WTC11 (cell line): ENCODE measurements at regions not wholly inside any gene's neighbourhood (a gene's known extent, or its start where the extent isn't known, plus 50 kb on each side); places are given as distances from the start of the nearest gene placed in this dataset.

ENCODE experiments used
- ATAC-seq: fragments of 200-7000 bp; cut with Tn5 transposase; 2 replicates; pipeline ENCODE4 v1.10.0; 2021; ENCODE audit warnings: mild to moderate bottlenecking, moderate library complexity
- CTCF ChIA-PET: fragments of 300-600 bp; sonication (Branson Sonifier 250); formaldehyde crosslinking; loops from one replicate; lab custom pipeline; 2021; ENCODE audit warnings: antibody characterized with exemption; lab: Charles Lee
- POLR2A ChIA-PET: fragments of 350-600 bp; sonication (Branson Sonifier 250); formaldehyde crosslinking; loops from one replicate; lab custom pipeline; 2021; ENCODE audit warnings: antibody characterized with exemption; lab: Charles Lee
- DNase-seq: peaks from one replicate; pipeline ENCODE4 v3.0.0; 2021; ENCODE audit warnings: low spot score
- H3K27ac Mint-ChIP-seq: 2 replicates; pipeline ENCODE4 v1.8.0; 2021; ENCODE audit warnings: mixed read lengths
- H3K27me3 Mint-ChIP-seq: 2 replicates; pipeline ENCODE4 v1.8.0; 2021; ENCODE audit warnings: low read depth, mild to moderate bottlenecking, moderate library complexity, mixed read lengths
- H3K36me3 Mint-ChIP-seq: 2 replicates; pipeline ENCODE4 v1.8.0; 2021; ENCODE audit warnings: mixed read lengths
- H3K4me1 Mint-ChIP-seq: 2 replicates; pipeline ENCODE4 v1.8.0; 2022; ENCODE audit warnings: mixed read lengths
- H3K4me3 Mint-ChIP-seq: 2 replicates; pipeline ENCODE4 v1.8.0; 2021; ENCODE audit warnings: mild to moderate bottlenecking, moderate library complexity, mixed read lengths
- H3K9me3 Mint-ChIP-seq: 2 replicates; pipeline ENCODE4 v1.8.0; 2021; ENCODE audit warnings: mixed read lengths
- AFF4 ChIP-seq: sonication (generic); formaldehyde crosslinking; IDR thresholded peaks from 2 replicates; pipeline ENCODE4 v1.8.1; 2023; ENCODE audit warnings: mild to moderate bottlenecking, missing genetic modification reagents, borderline replicate concordance
- E2F4 ChIP-seq: sonication (generic); formaldehyde crosslinking; IDR thresholded peaks from 2 replicates; pipeline ENCODE4 v1.8.1; 2022; ENCODE audit warnings: low read depth, mild to moderate bottlenecking, moderate library complexity, missing genetic modification reagents, borderline replicate concordance
- HMGA2 ChIP-seq: fragments of 250-450 bp; sonication (Bioruptor Pico); IDR thresholded peaks from 2 replicates; pipeline ENCODE4 v1.4.0; 2021; ENCODE audit warnings: mild to moderate bottlenecking, moderate library complexity
- MYBL2 ChIP-seq: sonication (generic); formaldehyde crosslinking; IDR thresholded peaks from 2 replicates; pipeline ENCODE4 v1.8.1; 2023; ENCODE audit warnings: mild to moderate bottlenecking, moderate library complexity, missing genetic modification reagents
- NFYB ChIP-seq: sonication (generic); formaldehyde crosslinking; conservative IDR thresholded peaks from 2 replicates; pipeline ENCODE4 v1.8.0; 2022; ENCODE audit warnings: low read depth, missing genetic modification reagents
- RORB ChIP-seq: fragments of 250-450 bp; sonication (Bioruptor Pico); IDR thresholded peaks from 2 replicates; pipeline ENCODE4 v1.9.0; 2021; ENCODE audit warnings: mild to moderate bottlenecking
- USF1 ChIP-seq: sonication (generic); formaldehyde crosslinking; IDR thresholded peaks from 2 replicates; pipeline ENCODE4 v1.8.0; 2022; ENCODE audit warnings: mild to moderate bottlenecking, missing genetic modification reagents
- ZNF121 ChIP-seq: sonication (generic); formaldehyde crosslinking; IDR thresholded peaks from 2 replicates; pipeline ENCODE4 v1.8.0; 2023; ENCODE audit warnings: missing genetic modification reagents
- ZNF138 ChIP-seq: sonication (generic); formaldehyde crosslinking; conservative IDR thresholded peaks from 2 replicates; pipeline ENCODE4 v1.8.1; 2022; ENCODE audit warnings: mild to moderate bottlenecking, moderate library complexity, missing genetic modification reagents
- ZSCAN18 ChIP-seq: fragments of 250-450 bp; sonication (Bioruptor Pico); IDR thresholded peaks from 2 replicates; pipeline ENCODE4 v2.1.2; 2022; ENCODE audit warnings: mild to moderate bottlenecking, moderate library complexity
- TF ChIP-seq, protein P1 (sequence below): fragments of 250-450 bp; sonication (Bioruptor Pico); IDR thresholded peaks from 2 replicates; pipeline ENCODE4 v1.9.0; 2021; ENCODE audit warnings: mild to moderate bottlenecking, borderline replicate concordance
- TF ChIP-seq, protein P2 (sequence below): sonication (generic); formaldehyde crosslinking; IDR thresholded peaks from 2 replicates; pipeline ENCODE4 v1.8.0; 2022; ENCODE audit warnings: mild to moderate bottlenecking, missing genetic modification reagents
- TF ChIP-seq, protein P3 (sequence below): sonication (generic); formaldehyde crosslinking; IDR thresholded peaks from 2 replicates; pipeline ENCODE4 v1.8.0; 2022; ENCODE audit warnings: mild to moderate bottlenecking, missing genetic modification reagents
- TF ChIP-seq, protein P4 (sequence below): sonication (generic); formaldehyde crosslinking; IDR thresholded peaks from 2 replicates; pipeline ENCODE4 v1.8.1; 2022; ENCODE audit warnings: mild to moderate bottlenecking, moderate library complexity, missing genetic modification reagents

GRCh38 chr7:116403265-116403664 is 96.3 kb upstream of the CAV2 start (continued):
- TF ChIP-seq AFF4 (CRISPR knock-in tag) (no peak), ZNF138 (CRISPR knock-in tag) (no peak)

- CTCF ChIA-PET = no interaction called here
- H3K4me3 Mint-ChIP-seq = no peak overlapping the region
- H3K9me3 Mint-ChIP-seq = peaks cover 6% of the 10 kb centered on the region
- H3K4me1 Mint-ChIP-seq = peaks cover 21% of the 10 kb centered on the region
- no peak for ATAC-seq
- POLR2A ChIA-PET = no interaction called here
- no peak overlapping the region for H3K27ac Mint-ChIP-seq
- no peaks in the 10 kb centered on the region for H3K27me3 Mint-ChIP-seq
- no peak for DNase-seq
- TF ChIP-seq ZNF121 (no peak), E2F4 (CRISPR knock-in tag) (no peak)
- no peaks in the 10 kb centered on the region for H3K36me3 Mint-ChIP-seq
These were observed 95.1 kb upstream of the CAV2 start for GRCh38 chr7:116404389-116404788.

- Mint-ChIP-seq H3K36me3 (no peaks in the 10 kb centered on the region; the same call in 1 of the 2 replicates), H3K27ac (no peak overlapping the region), H3K4me1 (peaks cover 16% of the 10 kb centered on the region), H3K9me3 (peaks cover 6% of the 10 kb centered on the region), H3K4me3 (no peak overlapping the region), H3K27me3 (no peaks in the 10 kb centered on the region)
- ChIA-PET POLR2A (no interaction called here), CTCF (no interaction called here)
- TF ChIP-seq, protein P1, sequence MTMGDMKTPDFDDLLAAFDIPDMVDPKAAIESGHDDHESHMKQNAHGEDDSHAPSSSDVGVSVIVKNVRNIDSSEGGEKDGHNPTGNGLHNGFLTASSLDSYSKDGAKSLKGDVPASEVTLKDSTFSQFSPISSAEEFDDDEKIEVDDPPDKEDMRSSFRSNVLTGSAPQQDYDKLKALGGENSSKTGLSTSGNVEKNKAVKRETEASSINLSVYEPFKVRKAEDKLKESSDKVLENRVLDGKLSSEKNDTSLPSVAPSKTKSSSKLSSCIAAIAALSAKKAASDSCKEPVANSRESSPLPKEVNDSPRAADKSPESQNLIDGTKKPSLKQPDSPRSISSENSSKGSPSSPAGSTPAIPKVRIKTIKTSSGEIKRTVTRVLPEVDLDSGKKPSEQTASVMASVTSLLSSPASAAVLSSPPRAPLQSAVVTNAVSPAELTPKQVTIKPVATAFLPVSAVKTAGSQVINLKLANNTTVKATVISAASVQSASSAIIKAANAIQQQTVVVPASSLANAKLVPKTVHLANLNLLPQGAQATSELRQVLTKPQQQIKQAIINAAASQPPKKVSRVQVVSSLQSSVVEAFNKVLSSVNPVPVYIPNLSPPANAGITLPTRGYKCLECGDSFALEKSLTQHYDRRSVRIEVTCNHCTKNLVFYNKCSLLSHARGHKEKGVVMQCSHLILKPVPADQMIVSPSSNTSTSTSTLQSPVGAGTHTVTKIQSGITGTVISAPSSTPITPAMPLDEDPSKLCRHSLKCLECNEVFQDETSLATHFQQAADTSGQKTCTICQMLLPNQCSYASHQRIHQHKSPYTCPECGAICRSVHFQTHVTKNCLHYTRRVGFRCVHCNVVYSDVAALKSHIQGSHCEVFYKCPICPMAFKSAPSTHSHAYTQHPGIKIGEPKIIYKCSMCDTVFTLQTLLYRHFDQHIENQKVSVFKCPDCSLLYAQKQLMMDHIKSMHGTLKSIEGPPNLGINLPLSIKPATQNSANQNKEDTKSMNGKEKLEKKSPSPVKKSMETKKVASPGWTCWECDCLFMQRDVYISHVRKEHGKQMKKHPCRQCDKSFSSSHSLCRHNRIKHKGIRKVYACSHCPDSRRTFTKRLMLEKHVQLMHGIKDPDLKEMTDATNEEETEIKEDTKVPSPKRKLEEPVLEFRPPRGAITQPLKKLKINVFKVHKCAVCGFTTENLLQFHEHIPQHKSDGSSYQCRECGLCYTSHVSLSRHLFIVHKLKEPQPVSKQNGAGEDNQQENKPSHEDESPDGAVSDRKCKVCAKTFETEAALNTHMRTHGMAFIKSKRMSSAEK (CRISPR knock-in tag) = no peak
- peak; percentile 99 for TF ChIP-seq HMGA2 (CRISPR knock-in tag)
- DNase-seq (no peak), ATAC-seq (no peak)
These were observed 93.7 kb upstream of the CAV2 start for GRCh38 chr7:116405810-116406209.

- ATAC-seq = no peak
- peaks cover 6% of the 10 kb centered on the region for H3K9me3 Mint-ChIP-seq
- DNase-seq = no peak
- H3K27me3 Mint-ChIP-seq = no peaks in the 10 kb centered on the region
- ChIA-PET CTCF (no interaction called here), POLR2A (no interaction called here)
- no peak overlapping the region for H3K4me3 Mint-ChIP-seq
- no peak overlapping the region for H3K27ac Mint-ChIP-seq
- no peaks in the 10 kb centered on the region; the same call in 1 of the 2 replicates for H3K36me3 Mint-ChIP-seq
- H3K4me1 Mint-ChIP-seq = peaks cover 16% of the 10 kb centered on the region
- TF ChIP-seq RORB (no peak), NFYB (CRISPR knock-in tag) (no peak), ZSCAN18 (no peak), MYBL2 (no peak), USF1 (CRISPR knock-in tag) (no peak)
- TF ChIP-seq, protein P2, sequence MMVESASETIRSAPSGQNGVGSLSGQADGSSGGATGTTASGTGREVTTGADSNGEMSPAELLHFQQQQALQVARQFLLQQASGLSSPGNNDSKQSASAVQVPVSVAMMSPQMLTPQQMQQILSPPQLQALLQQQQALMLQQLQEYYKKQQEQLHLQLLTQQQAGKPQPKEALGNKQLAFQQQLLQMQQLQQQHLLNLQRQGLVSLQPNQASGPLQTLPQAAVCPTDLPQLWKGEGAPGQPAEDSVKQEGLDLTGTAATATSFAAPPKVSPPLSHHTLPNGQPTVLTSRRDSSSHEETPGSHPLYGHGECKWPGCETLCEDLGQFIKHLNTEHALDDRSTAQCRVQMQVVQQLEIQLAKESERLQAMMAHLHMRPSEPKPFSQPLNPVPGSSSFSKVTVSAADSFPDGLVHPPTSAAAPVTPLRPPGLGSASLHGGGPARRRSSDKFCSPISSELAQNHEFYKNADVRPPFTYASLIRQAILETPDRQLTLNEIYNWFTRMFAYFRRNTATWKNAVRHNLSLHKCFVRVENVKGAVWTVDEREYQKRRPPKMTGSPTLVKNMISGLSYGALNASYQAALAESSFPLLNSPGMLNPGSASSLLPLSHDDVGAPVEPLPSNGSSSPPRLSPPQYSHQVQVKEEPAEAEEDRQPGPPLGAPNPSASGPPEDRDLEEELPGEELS (CRISPR knock-in tag) = no peak
- TF ChIP-seq, protein P3, sequence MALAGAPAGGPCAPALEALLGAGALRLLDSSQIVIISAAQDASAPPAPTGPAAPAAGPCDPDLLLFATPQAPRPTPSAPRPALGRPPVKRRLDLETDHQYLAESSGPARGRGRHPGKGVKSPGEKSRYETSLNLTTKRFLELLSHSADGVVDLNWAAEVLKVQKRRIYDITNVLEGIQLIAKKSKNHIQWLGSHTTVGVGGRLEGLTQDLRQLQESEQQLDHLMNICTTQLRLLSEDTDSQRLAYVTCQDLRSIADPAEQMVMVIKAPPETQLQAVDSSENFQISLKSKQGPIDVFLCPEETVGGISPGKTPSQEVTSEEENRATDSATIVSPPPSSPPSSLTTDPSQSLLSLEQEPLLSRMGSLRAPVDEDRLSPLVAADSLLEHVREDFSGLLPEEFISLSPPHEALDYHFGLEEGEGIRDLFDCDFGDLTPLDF (CRISPR knock-in tag) = no peak
- TF ChIP-seq, protein P4, sequence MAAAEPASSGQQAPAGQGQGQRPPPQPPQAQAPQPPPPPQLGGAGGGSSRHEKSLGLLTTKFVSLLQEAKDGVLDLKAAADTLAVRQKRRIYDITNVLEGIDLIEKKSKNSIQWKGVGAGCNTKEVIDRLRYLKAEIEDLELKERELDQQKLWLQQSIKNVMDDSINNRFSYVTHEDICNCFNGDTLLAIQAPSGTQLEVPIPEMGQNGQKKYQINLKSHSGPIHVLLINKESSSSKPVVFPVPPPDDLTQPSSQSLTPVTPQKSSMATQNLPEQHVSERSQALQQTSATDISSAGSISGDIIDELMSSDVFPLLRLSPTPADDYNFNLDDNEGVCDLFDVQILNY (CRISPR knock-in tag) = no peak
These were observed 92.4 kb upstream of the CAV2 start for GRCh38 chr7:116407165-116407564.
